Stimulated activated naive CD8-positive, alpha-beta T cell treated with anti-CD3 and anti-CD28 coated beads, Interleukin-15, Interleukin-2, amounts not matched to agents 100 ng/mL and 50 ng/mL, for 24 hours (primary cell): ENCODE measurements at regions not wholly inside any gene's neighbourhood (a gene's known extent, or its start where the extent isn't known, plus 50 kb on each side); places are given as distances from the start of the nearest gene placed in this dataset.
"Not testable (repeated sequence)": the region's sequence is repeated elsewhere in the genome, so short reads cannot be mapped to it uniquely, and the experiment has no call there.

Source experiments
- H3K27ac Mint-ChIP-seq: one replicate; pipeline ENCODE4 v1.8.0; 2021; ENCODE audit warnings: mild to moderate bottlenecking, mixed read lengths
- H3K27me3 Mint-ChIP-seq: one replicate; pipeline ENCODE4 v1.8.0; 2021; ENCODE audit warnings: mixed read lengths
- H3K36me3 Mint-ChIP-seq: one replicate; pipeline ENCODE4 v1.8.0; 2021; ENCODE audit warnings: low read depth, mixed read lengths
- H3K4me1 Mint-ChIP-seq: one replicate; pipeline ENCODE4 v1.8.0; 2021; ENCODE audit warnings: low read depth, mixed read lengths
- H3K4me3 Mint-ChIP-seq: one replicate; pipeline ENCODE4 v1.8.0; 2021; ENCODE audit warnings: mild to moderate bottlenecking, mixed read lengths
- H3K9me3 Mint-ChIP-seq: one replicate; pipeline ENCODE4 v1.8.0; 2021; ENCODE audit warnings: mixed read lengths

- Mint-ChIP-seq H3K27me3 (no peaks in the 10 kb centered on the region), H3K9me3 (no peaks in the 10 kb centered on the region), H3K4me3 (no peak overlapping the region), H3K4me1 (no peaks in the 10 kb centered on the region), H3K27ac (no peak overlapping the region), H3K36me3 (no peaks in the 10 kb centered on the region)
These were observed 253.2 kb downstream of the TTC32 start for GRCh38 chr2:19648583-19648982.

GRCh38 chr2:19646987-19647386 lies 254.8 kb downstream of the TTC32 start:
- Mint-ChIP-seq H3K27me3 (no peaks in the 10 kb centered on the region), H3K36me3 (no peaks in the 10 kb centered on the region), H3K27ac (no peak overlapping the region), H3K9me3 (no peaks in the 10 kb centered on the region), H3K4me3 (no peak overlapping the region), H3K4me1 (no peaks in the 10 kb centered on the region)

GRCh38 chr2:19644763-19645162 lies 257.0 kb downstream of the TTC32 start:
- Mint-ChIP-seq H3K4me3 (no peak overlapping the region), H3K27ac (no peak overlapping the region), H3K4me1 (no peaks in the 10 kb centered on the region), H3K27me3 (no peaks in the 10 kb centered on the region), H3K36me3 (no peaks in the 10 kb centered on the region), H3K9me3 (no peaks in the 10 kb centered on the region)

GRCh38 chr2:19643117-19643518 lies 258.7 kb downstream of the TTC32 start:
- Mint-ChIP-seq H3K27me3 (no peaks in the 10 kb centered on the region), H3K9me3 (no peaks in the 10 kb centered on the region), H3K4me1 (no peaks in the 10 kb centered on the region), H3K36me3 (no peaks in the 10 kb centered on the region), H3K4me3 (no peak overlapping the region), H3K27ac (no peak overlapping the region)

GRCh38 chr2:19642501-19642900 lies 259.3 kb downstream of the TTC32 start:
- no peak overlapping the region for H3K4me3 Mint-ChIP-seq

GRCh38 chr2:19635951-19636510 lies 265.8 kb downstream of the TTC32 start:
- Mint-ChIP-seq H3K36me3 (no peaks in the 10 kb centered on the region), H3K27me3 (peaks cover 10% of the 10 kb centered on the region), H3K9me3 (no peaks in the 10 kb centered on the region), H3K4me3 (no peak overlapping the region), H3K4me1 (no peaks in the 10 kb centered on the region), H3K27ac (no peak overlapping the region)

More at GRCh38 chr2:19642501-19642900, 259.3 kb downstream of the TTC32 start:
- Mint-ChIP-seq H3K27me3 (no peaks in the 10 kb centered on the region), H3K36me3 (no peaks in the 10 kb centered on the region), H3K4me1 (no peaks in the 10 kb centered on the region), H3K27ac (no peak overlapping the region), H3K9me3 (no peaks in the 10 kb centered on the region)

GRCh38 chr2:19632403-19632991 lies 269.3 kb downstream of the TTC32 start:
- H3K4me3 Mint-ChIP-seq: no peak overlapping the region
- H3K36me3 Mint-ChIP-seq: no peaks in the 10 kb centered on the region
- peaks cover 10% of the 10 kb centered on the region for H3K27me3 Mint-ChIP-seq
- peaks cover 1% of the 10 kb centered on the region for H3K9me3 Mint-ChIP-seq
- H3K27ac Mint-ChIP-seq: no peak overlapping the region
- H3K4me1 Mint-ChIP-seq: no peaks in the 10 kb centered on the region

- peaks cover 10% of the 10 kb centered on the region for H3K27me3 Mint-ChIP-seq
- H3K4me3 Mint-ChIP-seq: no peak overlapping the region
- H3K4me1 Mint-ChIP-seq: no peaks in the 10 kb centered on the region
- peaks cover 7% of the 10 kb centered on the region for H3K9me3 Mint-ChIP-seq
- H3K27ac Mint-ChIP-seq: no peak overlapping the region
- H3K36me3 Mint-ChIP-seq: no peaks in the 10 kb centered on the region
These were observed 269.9 kb downstream of the TTC32 start for GRCh38 chr2:19631871-19632270.

- no peak overlapping the region for H3K4me3 Mint-ChIP-seq
- no peaks in the 10 kb centered on the region for H3K4me1 Mint-ChIP-seq
- H3K36me3 Mint-ChIP-seq: no peaks in the 10 kb centered on the region
- H3K9me3 Mint-ChIP-seq: peaks cover 14% of the 10 kb centered on the region
- H3K27me3 Mint-ChIP-seq: peaks cover 10% of the 10 kb centered on the region
- no peak overlapping the region for H3K27ac Mint-ChIP-seq
These were observed 270.9 kb downstream of the TTC32 start for GRCh38 chr2:19630921-19631320.

- H3K27me3 Mint-ChIP-seq: no peaks in the 10 kb centered on the region
- no peaks in the 10 kb centered on the region for H3K36me3 Mint-ChIP-seq
- no peak overlapping the region for H3K27ac Mint-ChIP-seq
- no peak overlapping the region for H3K4me3 Mint-ChIP-seq
- no peaks in the 10 kb centered on the region for H3K4me1 Mint-ChIP-seq
- peaks cover 15% of the 10 kb centered on the region for H3K9me3 Mint-ChIP-seq
These were observed 268.9 kb upstream of the OSR1 start for GRCh38 chr2:19627359-19627758.

GRCh38 chr2:19623488-19623887 lies 265.1 kb upstream of the OSR1 start:
- Mint-ChIP-seq H3K36me3 (no peaks in the 10 kb centered on the region), H3K9me3 (peaks cover 20% of the 10 kb centered on the region)

GRCh38 chr2:19617257-19617848 lies 258.9 kb upstream of the OSR1 start:
- H3K9me3 Mint-ChIP-seq: peaks cover 30% of the 10 kb centered on the region
- H3K27me3 Mint-ChIP-seq: peaks cover 10% of the 10 kb centered on the region
- no peaks in the 10 kb centered on the region for H3K4me1 Mint-ChIP-seq
- no peak overlapping the region for H3K4me3 Mint-ChIP-seq
- H3K36me3 Mint-ChIP-seq: no peaks in the 10 kb centered on the region
- H3K27ac Mint-ChIP-seq: no peak overlapping the region

More at GRCh38 chr2:19623488-19623887, 265.1 kb upstream of the OSR1 start:
- Mint-ChIP-seq H3K27ac (no peak overlapping the region), H3K4me1 (no peaks in the 10 kb centered on the region), H3K27me3 (peaks cover 4% of the 10 kb centered on the region), H3K4me3 (no peak overlapping the region)

- not testable (repeated sequence) for H3K27ac Mint-ChIP-seq, H3K36me3 Mint-ChIP-seq, H3K4me1 Mint-ChIP-seq, H3K4me3 Mint-ChIP-seq, H3K27me3 Mint-ChIP-seq
- peaks cover 30% of the 10 kb centered on the region for H3K9me3 Mint-ChIP-seq
These were observed 257.0 kb upstream of the OSR1 start for GRCh38 chr2:19615402-19615801.

- no peaks in the 10 kb centered on the region for H3K4me1 Mint-ChIP-seq
- H3K27ac Mint-ChIP-seq: no peak overlapping the region
- H3K27me3 Mint-ChIP-seq: peaks cover 12% of the 10 kb centered on the region
- H3K4me3 Mint-ChIP-seq: no peak overlapping the region
- no peaks in the 10 kb centered on the region for H3K36me3 Mint-ChIP-seq
- peaks cover 27% of the 10 kb centered on the region for H3K9me3 Mint-ChIP-seq
These were observed 255.6 kb upstream of the OSR1 start for GRCh38 chr2:19614066-19614465.

- no peaks in the 10 kb centered on the region for H3K36me3 Mint-ChIP-seq
- no peaks in the 10 kb centered on the region for H3K4me1 Mint-ChIP-seq
- H3K27me3 Mint-ChIP-seq: peaks cover 14% of the 10 kb centered on the region
- H3K4me3 Mint-ChIP-seq: no peak overlapping the region
- H3K27ac Mint-ChIP-seq: no peak overlapping the region
- peaks cover 21% of the 10 kb centered on the region for H3K9me3 Mint-ChIP-seq
These were observed 253.3 kb upstream of the OSR1 start for GRCh38 chr2:19611491-19612332.
